ENCODE measurements at regions not wholly inside any gene's neighbourhood (a gene's known extent, or its start where the extent isn't known, plus 50 kb on each side); places are given as distances from the start of the nearest gene placed in this dataset.
"Not testable (repeated sequence)": the region's sequence is repeated elsewhere in the genome, so short reads cannot be mapped to it uniquely, and the experiment has no call there.

GRCh38 chr15:62281801-62282200, 116.7 kb upstream of the C2CD4B start:
- not testable (repeated sequence) for TF ChIP-seq CTCF (IDR thresholded peaks at IDR 0.05; ENCODE audit: low read depth, low read length); EZH2phosphoT487 (IDR thresholded peaks at IDR 0.05; ENCODE audit: low read depth)

All from OCI-LY3 (cell line).